ENCODE measurements at regions not wholly inside any gene's neighbourhood (a gene's known extent, or its start where the extent isn't known, plus 50 kb on each side); places are given as distances from the start of the nearest gene placed in this dataset.

DNA sequence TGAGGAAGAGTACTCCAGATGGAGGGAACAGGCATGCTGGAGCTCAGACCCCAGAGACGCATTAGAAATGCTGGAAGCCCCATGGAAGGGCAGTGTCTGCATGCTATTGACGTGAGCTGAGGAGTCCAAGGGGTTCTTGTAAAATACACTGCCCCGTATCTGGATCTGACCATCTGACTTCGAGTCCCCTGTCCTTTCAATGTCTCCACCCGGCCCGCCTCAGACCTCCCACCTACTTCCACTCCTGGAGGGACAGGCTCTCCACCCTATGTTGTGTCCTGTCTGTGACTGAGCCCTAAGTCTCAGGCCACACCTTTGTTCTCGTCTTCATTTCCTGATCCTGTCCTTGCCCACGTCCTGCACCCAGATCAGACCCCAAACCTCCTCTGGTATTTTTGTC lies 496.3 kb downstream of the CDH26 start:
- no peaks in the 10 kb centered on the region for H3K9me3 ChIP-seq (ENCODE audit: control insufficient read depth, low read length)
- no peaks in the 10 kb centered on the region for H3K36me3 ChIP-seq (ENCODE audit: control insufficient read depth, insufficient read depth, low read length)
- H3K27me3 ChIP-seq (ENCODE audit: control insufficient read depth, insufficient read depth, low read length, poor library complexity, severe bottlenecking) = no peaks in the 10 kb centered on the region
- H3K27ac ChIP-seq (ENCODE audit: insufficient read depth, low read depth, low read length, poor library complexity, severe bottlenecking) = no peak overlapping the region
- 93% methylated on average over 8 of the region's 8 CpGs for WGBS, 2 experiments
- no peaks in the 10 kb centered on the region for H3K4me1 ChIP-seq (ENCODE audit: control insufficient read depth, insufficient read depth, low read length)
- no peak overlapping the region for H3K4me3 ChIP-seq (ENCODE audit: insufficient read depth, low read depth, low read length)

DNA sequence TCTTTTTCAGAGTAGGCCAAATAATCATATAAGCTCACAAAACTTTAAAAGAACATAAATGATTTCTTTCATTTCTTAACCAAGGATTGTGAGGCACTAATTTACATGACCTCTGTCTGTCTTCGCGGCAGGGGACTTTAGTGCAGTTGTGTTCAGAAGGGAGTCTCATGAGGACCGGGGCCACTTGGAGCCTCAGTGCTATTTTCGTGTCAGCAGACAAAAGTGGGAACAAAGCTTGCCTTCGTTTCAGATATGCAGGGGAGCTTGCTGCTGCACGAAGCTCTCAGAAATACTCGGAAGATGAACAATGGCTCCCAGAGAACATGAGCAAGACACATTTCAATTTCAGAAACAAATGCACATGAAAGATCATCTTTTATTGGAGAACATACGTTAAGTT lies 497.0 kb downstream of the CDH26 start:
- Histone ChIP-seq H3K4me1 (ENCODE audit: control insufficient read depth, insufficient read depth, low read length) (no peaks in the 10 kb centered on the region), H3K36me3 (ENCODE audit: control insufficient read depth, insufficient read depth, low read length) (no peaks in the 10 kb centered on the region), H3K9me3 (ENCODE audit: control insufficient read depth, low read length) (no peaks in the 10 kb centered on the region), H3K4me3 (ENCODE audit: insufficient read depth, low read depth, low read length) (no peak overlapping the region), H3K27ac (ENCODE audit: insufficient read depth, low read depth, low read length, poor library complexity, severe bottlenecking) (no peak overlapping the region), H3K27me3 (ENCODE audit: control insufficient read depth, insufficient read depth, low read length, poor library complexity, severe bottlenecking) (no peaks in the 10 kb centered on the region)
- 92% methylated on average over 8 of the region's 8 CpGs for WGBS, 2 experiments

DNA sequence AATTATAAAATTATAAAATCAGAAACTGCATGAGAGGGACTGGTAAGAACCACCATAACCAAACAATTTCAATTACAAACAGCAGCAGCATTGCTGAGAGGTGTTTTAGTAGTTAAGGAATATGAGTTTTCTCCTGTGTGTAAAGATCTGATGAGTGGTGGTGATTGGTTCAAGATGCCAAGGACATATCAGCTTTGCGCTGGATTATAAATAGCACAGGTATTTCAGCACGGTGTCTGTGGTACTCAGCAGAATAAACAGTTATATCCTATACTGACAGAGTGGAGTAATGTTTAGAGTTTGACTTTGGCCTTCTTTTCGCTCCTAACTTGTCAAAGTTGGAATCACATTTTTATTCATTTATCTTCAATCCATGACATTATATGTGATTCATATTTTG lies 501.0 kb downstream of the CDH26 start:
- Histone ChIP-seq H3K4me1 (ENCODE audit: control insufficient read depth, insufficient read depth, low read length) (no peaks in the 10 kb centered on the region), H3K27ac (ENCODE audit: insufficient read depth, low read depth, low read length, poor library complexity, severe bottlenecking) (no peak overlapping the region), H3K9me3 (ENCODE audit: control insufficient read depth, low read length) (peaks cover 3% of the 10 kb centered on the region), H3K4me3 (ENCODE audit: insufficient read depth, low read depth, low read length) (no peak overlapping the region), H3K27me3 (ENCODE audit: control insufficient read depth, insufficient read depth, low read length, poor library complexity, severe bottlenecking) (no peaks in the 10 kb centered on the region), H3K36me3 (ENCODE audit: control insufficient read depth, insufficient read depth, low read length) (no peaks in the 10 kb centered on the region)
- WGBS, 2 experiments = 88 to 93% methylated on average over 2 of the region's 3 CpGs

DNA sequence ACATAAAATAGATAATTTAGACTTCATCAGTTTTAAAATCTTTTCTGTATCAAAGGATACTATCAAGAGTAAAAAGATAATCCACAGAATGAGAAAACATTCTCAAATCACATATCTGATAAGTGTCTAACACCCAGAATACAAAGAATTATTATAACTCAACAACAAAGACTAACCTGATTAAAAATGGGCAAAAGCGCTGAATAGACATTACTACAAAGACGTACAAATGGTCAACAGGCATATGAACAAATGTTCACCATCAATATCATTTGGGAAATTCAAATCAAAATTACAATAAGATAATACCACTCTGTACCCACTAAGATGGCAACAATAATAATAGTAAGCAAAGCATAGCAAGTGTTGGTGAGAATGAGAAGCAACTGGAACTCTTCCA lies 503.8 kb downstream of the CDH26 start:
- WGBS, 2 experiments = 85 to 96% methylated on average over 2 of the region's 2 CpGs
- Histone ChIP-seq H3K9me3 (ENCODE audit: control insufficient read depth, low read length) (peaks cover 3% of the 10 kb centered on the region), H3K27ac (ENCODE audit: insufficient read depth, low read depth, low read length, poor library complexity, severe bottlenecking) (no peak overlapping the region), H3K4me3 (ENCODE audit: insufficient read depth, low read depth, low read length) (no peak overlapping the region), H3K4me1 (ENCODE audit: control insufficient read depth, insufficient read depth, low read length) (no peaks in the 10 kb centered on the region), H3K27me3 (ENCODE audit: control insufficient read depth, insufficient read depth, low read length, poor library complexity, severe bottlenecking) (no peaks in the 10 kb centered on the region), H3K36me3 (ENCODE audit: control insufficient read depth, insufficient read depth, low read length) (no peaks in the 10 kb centered on the region)

DNA sequence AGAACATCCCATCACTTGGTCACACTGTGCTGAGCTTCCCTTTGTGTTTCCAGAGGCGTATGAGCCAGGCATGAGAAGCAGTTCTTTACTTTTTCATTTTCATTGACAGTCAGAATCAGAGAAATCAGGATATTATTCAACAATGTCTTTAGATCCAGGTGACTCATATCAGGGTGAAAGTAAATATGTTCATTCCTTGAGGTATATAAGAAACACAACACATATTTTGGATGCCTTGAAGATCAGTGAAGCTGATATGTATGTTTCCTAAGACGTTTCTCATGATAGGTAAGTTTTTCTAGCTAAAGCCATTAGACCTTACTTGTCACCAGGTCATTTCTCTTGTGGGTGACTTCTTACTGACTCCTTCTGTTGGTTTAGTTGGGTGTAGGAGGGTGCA lies 505.6 kb downstream of the CDH26 start:
- Histone ChIP-seq H3K9me3 (ENCODE audit: control insufficient read depth, low read length) (peaks cover 3% of the 10 kb centered on the region), H3K36me3 (ENCODE audit: control insufficient read depth, insufficient read depth, low read length) (no peaks in the 10 kb centered on the region)
- 84 to 85% methylated on average over 2 of the region's 2 CpGs for WGBS, 2 experiments

DNA sequence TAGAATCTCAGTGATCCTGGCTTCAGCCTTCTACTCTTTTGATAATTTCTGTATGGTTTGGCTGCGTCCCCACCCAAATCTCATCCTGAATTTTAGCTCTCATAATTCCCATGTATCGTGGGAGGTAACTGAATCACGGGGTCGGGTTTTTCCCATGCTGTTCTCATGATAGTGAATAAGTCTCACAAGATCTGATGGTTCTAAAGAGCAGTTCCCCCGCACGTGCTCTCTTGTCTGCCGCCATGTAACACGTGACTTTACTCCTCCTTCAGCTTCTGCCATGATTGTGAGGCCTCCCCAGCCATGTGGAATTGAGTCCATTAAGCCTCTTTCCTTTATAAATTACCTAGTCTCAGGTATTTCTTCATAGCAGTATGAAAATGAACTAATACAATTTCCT lies 507.2 kb downstream of the CDH26 start:
- peaks cover 3% of the 10 kb centered on the region for H3K9me3 ChIP-seq (ENCODE audit: control insufficient read depth, low read length)
- H3K4me3 ChIP-seq (ENCODE audit: insufficient read depth, low read depth, low read length) = no peak overlapping the region
- no peaks in the 10 kb centered on the region for H3K27me3 ChIP-seq (ENCODE audit: control insufficient read depth, insufficient read depth, low read length, poor library complexity, severe bottlenecking)
- no peak overlapping the region for H3K27ac ChIP-seq (ENCODE audit: insufficient read depth, low read depth, low read length, poor library complexity, severe bottlenecking)
- 91% methylated on average over 8 of the region's 8 CpGs for WGBS, 2 experiments
- H3K4me1 ChIP-seq (ENCODE audit: control insufficient read depth, insufficient read depth, low read length) = no peaks in the 10 kb centered on the region
- H3K36me3 ChIP-seq (ENCODE audit: control insufficient read depth, insufficient read depth, low read length) = no peaks in the 10 kb centered on the region

More for the DNA sequence above, 505.6 kb downstream of the CDH26 start:
- Histone ChIP-seq H3K4me3 (ENCODE audit: insufficient read depth, low read depth, low read length) (no peak overlapping the region), H3K27ac (ENCODE audit: insufficient read depth, low read depth, low read length, poor library complexity, severe bottlenecking) (no peak overlapping the region), H3K27me3 (ENCODE audit: control insufficient read depth, insufficient read depth, low read length, poor library complexity, severe bottlenecking) (no peaks in the 10 kb centered on the region), H3K4me1 (ENCODE audit: control insufficient read depth, insufficient read depth, low read length) (no peaks in the 10 kb centered on the region)

DNA sequence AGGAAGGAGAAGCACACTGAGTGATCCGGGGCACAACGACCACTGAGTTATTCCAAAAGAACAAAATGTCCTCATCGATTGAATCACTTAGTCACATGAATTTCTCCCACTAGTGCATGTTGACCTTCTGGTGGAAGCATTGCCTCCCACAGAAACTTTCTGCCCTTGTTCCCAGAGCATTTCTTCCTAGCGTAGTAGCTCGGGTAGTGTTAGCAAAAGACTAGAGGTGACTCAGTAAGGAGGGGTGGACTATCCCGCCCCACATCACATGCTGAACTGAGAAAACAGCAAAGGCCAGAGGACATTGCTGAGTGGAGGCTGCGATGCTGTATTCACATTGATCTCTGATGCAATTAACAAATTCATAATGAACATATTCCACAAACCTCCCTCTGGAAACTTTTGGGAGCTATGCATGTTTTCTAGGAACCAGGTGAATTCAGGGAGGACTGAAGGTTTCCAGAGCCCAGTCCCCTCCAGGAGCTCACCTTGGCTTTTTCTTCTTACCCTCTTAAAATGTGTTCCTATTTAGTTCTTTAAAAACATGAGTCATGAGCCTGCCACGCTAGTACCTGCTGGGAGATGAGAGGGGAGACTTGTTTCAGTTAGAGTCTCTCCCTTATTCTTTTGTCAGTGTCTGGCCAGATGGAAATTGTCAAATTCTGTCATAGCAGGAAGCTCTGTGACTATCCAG lies 507.9 kb downstream of the CDH26 start:
- WGBS, 2 experiments = 91 to 94% methylated on average over 8 of the region's 8 CpGs
- Histone ChIP-seq H3K27me3 (ENCODE audit: control insufficient read depth, insufficient read depth, low read length, poor library complexity, severe bottlenecking) (no peaks in the 10 kb centered on the region), H3K4me3 (ENCODE audit: insufficient read depth, low read depth, low read length) (no peak overlapping the region), H3K27ac (ENCODE audit: insufficient read depth, low read depth, low read length, poor library complexity, severe bottlenecking) (no peak overlapping the region), H3K9me3 (ENCODE audit: control insufficient read depth, low read length) (peaks cover 3% of the 10 kb centered on the region), H3K4me1 (ENCODE audit: control insufficient read depth, insufficient read depth, low read length) (no peaks in the 10 kb centered on the region), H3K36me3 (ENCODE audit: control insufficient read depth, insufficient read depth, low read length) (no peaks in the 10 kb centered on the region)

DNA sequence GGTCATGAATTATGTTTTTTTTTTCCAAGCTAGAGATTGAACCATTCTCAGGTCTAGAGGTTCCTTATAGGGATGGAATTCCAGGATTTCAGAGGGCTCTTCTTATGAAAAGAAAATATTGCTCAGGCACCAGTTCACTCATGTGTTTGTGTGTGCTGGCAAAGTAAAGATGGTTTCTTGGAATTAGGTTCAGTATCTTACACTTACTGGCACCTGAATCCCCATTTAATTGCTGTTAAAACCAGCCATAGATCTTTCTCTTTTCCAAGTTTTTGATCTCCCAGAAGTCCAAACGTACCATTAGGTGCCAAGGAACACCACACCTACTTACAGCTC lies 508.4 kb downstream of the CDH26 start:
- WGBS, 2 experiments = 88 to 97% methylated on average over 1 of the region's 1 CpG

DNA sequence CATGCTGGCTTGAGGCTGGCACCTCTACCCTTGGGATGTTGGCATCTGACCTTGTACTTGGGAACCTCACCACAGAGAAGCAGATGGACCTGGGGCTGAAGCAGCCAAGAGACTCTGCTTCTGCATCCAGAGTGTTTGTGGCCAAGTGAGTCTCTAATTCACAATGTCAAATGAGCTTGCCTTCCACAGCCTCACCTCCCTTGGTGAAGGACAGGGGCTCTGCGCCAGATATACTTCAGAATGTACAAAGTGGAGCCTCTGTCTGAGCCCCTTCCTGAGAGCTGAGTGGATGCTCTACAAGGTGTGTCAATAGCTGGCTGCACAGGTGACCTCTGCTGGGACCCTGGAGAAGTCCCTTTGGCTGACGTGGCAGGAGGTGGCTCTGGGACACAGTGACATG lies 508.9 kb downstream of the CDH26 start:
- Histone ChIP-seq H3K36me3 (ENCODE audit: control insufficient read depth, insufficient read depth, low read length) (no peaks in the 10 kb centered on the region), H3K27me3 (ENCODE audit: control insufficient read depth, insufficient read depth, low read length, poor library complexity, severe bottlenecking) (no peaks in the 10 kb centered on the region), H3K27ac (ENCODE audit: insufficient read depth, low read depth, low read length, poor library complexity, severe bottlenecking) (no peak overlapping the region), H3K4me3 (ENCODE audit: insufficient read depth, low read depth, low read length) (no peak overlapping the region), H3K4me1 (ENCODE audit: control insufficient read depth, insufficient read depth, low read length) (no peaks in the 10 kb centered on the region), H3K9me3 (ENCODE audit: control insufficient read depth, low read length) (peaks cover 3% of the 10 kb centered on the region)
- 90 to 91% methylated on average over 2 of the region's 2 CpGs for WGBS, 2 experiments

More for the DNA sequence above, 508.4 kb downstream of the CDH26 start:
- Histone ChIP-seq H3K36me3 (ENCODE audit: control insufficient read depth, insufficient read depth, low read length) (no peaks in the 10 kb centered on the region), H3K4me1 (ENCODE audit: control insufficient read depth, insufficient read depth, low read length) (no peaks in the 10 kb centered on the region), H3K27ac (ENCODE audit: insufficient read depth, low read depth, low read length, poor library complexity, severe bottlenecking) (no peak overlapping the region), H3K27me3 (ENCODE audit: control insufficient read depth, insufficient read depth, low read length, poor library complexity, severe bottlenecking) (no peaks in the 10 kb centered on the region), H3K4me3 (ENCODE audit: insufficient read depth, low read depth, low read length) (no peak overlapping the region), H3K9me3 (ENCODE audit: control insufficient read depth, low read length) (peaks cover 3% of the 10 kb centered on the region)

DNA sequence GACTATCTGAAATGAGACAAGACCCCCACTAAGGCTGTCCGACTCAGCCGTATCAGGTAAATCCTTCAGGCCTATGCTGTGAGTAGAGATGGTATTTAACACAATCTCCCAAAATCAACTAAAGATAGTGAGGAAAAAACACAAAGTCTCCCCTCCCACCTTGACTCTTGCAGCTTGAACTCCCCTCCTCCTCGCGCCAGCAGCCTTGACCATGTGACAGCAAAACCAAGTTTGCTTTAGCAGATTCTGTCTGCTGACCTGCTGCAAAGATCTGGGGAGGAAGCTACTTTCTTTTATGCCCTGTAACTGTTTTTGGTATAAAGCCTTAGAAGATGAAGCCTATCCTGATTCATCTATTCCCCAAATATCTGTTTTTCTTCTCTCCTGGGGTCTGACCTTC lies 509.5 kb downstream of the CDH26 start:
- no peaks in the 10 kb centered on the region for H3K27me3 ChIP-seq (ENCODE audit: control insufficient read depth, insufficient read depth, low read length, poor library complexity, severe bottlenecking)
- H3K27ac ChIP-seq (ENCODE audit: insufficient read depth, low read depth, low read length, poor library complexity, severe bottlenecking) = no peak overlapping the region
- no peak overlapping the region for H3K4me3 ChIP-seq (ENCODE audit: insufficient read depth, low read depth, low read length)
- WGBS, 2 experiments = 91 to 97% methylated on average over 4 of the region's 4 CpGs
- H3K9me3 ChIP-seq (ENCODE audit: control insufficient read depth, low read length) = no peaks in the 10 kb centered on the region
- no peaks in the 10 kb centered on the region for H3K4me1 ChIP-seq (ENCODE audit: control insufficient read depth, insufficient read depth, low read length)
- no peaks in the 10 kb centered on the region for H3K36me3 ChIP-seq (ENCODE audit: control insufficient read depth, insufficient read depth, low read length)

DNA sequence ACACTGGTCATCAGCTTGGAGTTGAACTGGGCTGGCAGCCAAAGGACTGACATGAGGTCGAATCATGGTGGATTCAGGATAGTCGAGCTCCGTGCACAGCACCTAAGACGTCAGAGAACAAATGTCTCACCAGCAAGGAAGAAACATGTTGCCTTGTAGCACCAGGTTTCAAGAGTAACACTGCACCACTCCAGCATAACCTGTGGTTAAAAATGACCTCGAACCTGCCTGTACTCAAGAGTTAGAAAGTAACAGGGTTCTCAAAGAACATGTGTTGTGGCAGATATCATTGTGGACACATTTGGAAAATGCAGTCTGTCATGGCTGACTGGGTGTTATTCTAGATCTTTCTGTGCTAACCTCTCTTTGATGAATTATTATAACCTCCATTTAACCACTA lies 511.6 kb downstream of the CDH26 start:
- H3K36me3 ChIP-seq (ENCODE audit: control insufficient read depth, insufficient read depth, low read length) = no peaks in the 10 kb centered on the region
- H3K4me1 ChIP-seq (ENCODE audit: control insufficient read depth, insufficient read depth, low read length) = no peaks in the 10 kb centered on the region
- H3K9me3 ChIP-seq (ENCODE audit: control insufficient read depth, low read length) = no peaks in the 10 kb centered on the region
- no peaks in the 10 kb centered on the region for H3K27me3 ChIP-seq (ENCODE audit: control insufficient read depth, insufficient read depth, low read length, poor library complexity, severe bottlenecking)
- H3K27ac ChIP-seq (ENCODE audit: insufficient read depth, low read depth, low read length, poor library complexity, severe bottlenecking) = no peak overlapping the region
- no peak overlapping the region for H3K4me3 ChIP-seq (ENCODE audit: insufficient read depth, low read depth, low read length)
- WGBS, 2 experiments = 93 to 97% methylated on average over 5 of the region's 5 CpGs
